Calu3 (cell line): ENCODE measurements at regions not wholly inside any gene's neighbourhood (a gene's known extent, or its start where the extent isn't known, plus 50 kb on each side); places are given as distances from the start of the nearest gene placed in this dataset.
A peak's percentile ranks its signal among the peaks of the same experiment; 100 is the strongest.
"Not testable (repeated sequence)": the region's sequence is repeated elsewhere in the genome, so short reads cannot be mapped to it uniquely, and the experiment has no call there.

Experiments
- BruUV-seq: library from RNA; stranded (reverse); fragments of 400-500 nt; replicated peaks from 2 replicates; lab custom pipeline; 2021; lab: Mats Ljungman, UMichigan
- CTCF ChIA-PET: fragments of 300-600 bp; sonication (Branson Sonifier 250); formaldehyde crosslinking; loops from one replicate; lab custom pipeline; 2022; ENCODE audit warnings: antibody characterized with exemption; lab: Charles Lee
- DNase-seq: peaks from one replicate; pipeline ENCODE4 v3.0.0; 2022
- H3K27ac Mint-ChIP-seq: one replicate; pipeline ENCODE4 v1.8.0; 2022; ENCODE audit warnings: mixed read lengths; ENCODE audit not compliant: unreplicated experiment
- H3K27me3 Mint-ChIP-seq: one replicate; pipeline ENCODE4 v1.8.0; 2022; ENCODE audit warnings: mixed read lengths; ENCODE audit not compliant: unreplicated experiment
- H3K36me3 Mint-ChIP-seq: one replicate; pipeline ENCODE4 v1.8.0; 2022; ENCODE audit warnings: mild to moderate bottlenecking, moderate library complexity, mixed read lengths; ENCODE audit not compliant: insufficient read depth, unreplicated experiment
- H3K4me1 Mint-ChIP-seq: one replicate; pipeline ENCODE4 v1.8.0; 2022; ENCODE audit warnings: mild to moderate bottlenecking, low read depth, mixed read lengths; ENCODE audit not compliant: unreplicated experiment
- H3K4me3 Mint-ChIP-seq: one replicate; pipeline ENCODE4 v1.8.0; 2022; ENCODE audit warnings: mild to moderate bottlenecking, low read depth, moderate library complexity, mixed read lengths; ENCODE audit not compliant: unreplicated experiment
- H3K9me3 Mint-ChIP-seq: one replicate; pipeline ENCODE4 v1.8.0; 2022; ENCODE audit warnings: low read depth, mixed read lengths; ENCODE audit not compliant: unreplicated experiment
- intact Hi-C: fragments of 100-400 bp; cut with micrococcal nuclease; formaldehyde crosslinking; loops from one replicate; pipeline ENCODE4 v1.10.0; 2022; ENCODE audit not compliant: unreplicated experiment
- TF ChIP-seq, protein P1 (sequence below): fragments of 200-600 bp; IDR thresholded peaks from one replicate; pipeline ENCODE4 v1.8.0; 2022; ENCODE audit warnings: antibody characterized with exemption; ENCODE audit not compliant: unreplicated experiment

DNA sequence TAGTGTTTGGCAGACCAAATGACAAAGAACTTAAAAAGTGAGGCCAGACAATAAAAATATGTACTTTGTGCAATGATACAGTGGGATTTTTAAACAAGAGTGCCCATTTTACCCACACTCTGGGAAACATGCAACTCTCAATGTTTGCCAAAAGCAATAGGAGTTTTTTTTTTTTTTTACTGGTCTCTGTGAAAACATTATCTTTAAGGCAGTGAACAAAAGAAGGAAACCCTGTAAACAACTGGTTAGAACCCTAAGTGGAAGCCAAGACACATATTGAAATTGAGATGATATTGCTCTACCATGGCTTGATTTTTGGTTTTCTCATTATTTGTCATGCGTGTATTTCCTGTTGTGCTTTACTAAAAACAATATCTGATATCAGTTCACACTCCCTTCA is 67.2 kb upstream of the PPP3CA start:
- no peak overlapping the region for H3K4me3 Mint-ChIP-seq
- intact Hi-C loops, result loop anchor here (10.0 kb wide), 1 partner anchor 60 kb away; no protein-coding TSS in a partner anchor
- TF ChIP-seq, protein P1, sequence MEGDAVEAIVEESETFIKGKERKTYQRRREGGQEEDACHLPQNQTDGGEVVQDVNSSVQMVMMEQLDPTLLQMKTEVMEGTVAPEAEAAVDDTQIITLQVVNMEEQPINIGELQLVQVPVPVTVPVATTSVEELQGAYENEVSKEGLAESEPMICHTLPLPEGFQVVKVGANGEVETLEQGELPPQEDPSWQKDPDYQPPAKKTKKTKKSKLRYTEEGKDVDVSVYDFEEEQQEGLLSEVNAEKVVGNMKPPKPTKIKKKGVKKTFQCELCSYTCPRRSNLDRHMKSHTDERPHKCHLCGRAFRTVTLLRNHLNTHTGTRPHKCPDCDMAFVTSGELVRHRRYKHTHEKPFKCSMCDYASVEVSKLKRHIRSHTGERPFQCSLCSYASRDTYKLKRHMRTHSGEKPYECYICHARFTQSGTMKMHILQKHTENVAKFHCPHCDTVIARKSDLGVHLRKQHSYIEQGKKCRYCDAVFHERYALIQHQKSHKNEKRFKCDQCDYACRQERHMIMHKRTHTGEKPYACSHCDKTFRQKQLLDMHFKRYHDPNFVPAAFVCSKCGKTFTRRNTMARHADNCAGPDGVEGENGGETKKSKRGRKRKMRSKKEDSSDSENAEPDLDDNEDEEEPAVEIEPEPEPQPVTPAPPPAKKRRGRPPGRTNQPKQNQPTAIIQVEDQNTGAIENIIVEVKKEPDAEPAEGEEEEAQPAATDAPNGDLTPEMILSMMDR, result no peak
- H3K27ac Mint-ChIP-seq, result peak overlapping the region; percentile 46
- peaks cover 9% of the 10 kb centered on the region for H3K4me1 Mint-ChIP-seq
- CTCF ChIA-PET, result no interaction called here
- no peak for DNase-seq
- no TSS peak for BruUV-seq
- no peaks in the 10 kb centered on the region for H3K9me3 Mint-ChIP-seq
- peaks cover 8% of the 10 kb centered on the region for H3K36me3 Mint-ChIP-seq
- no peaks in the 10 kb centered on the region for H3K27me3 Mint-ChIP-seq

GRCh38 chr4:101411926-101412325 is 64.6 kb upstream of the PPP3CA start:
- intact Hi-C loops, result loop anchor here (10.0 kb wide), 1 partner anchor 57 kb away; no protein-coding TSS in a partner anchor
- H3K4me1 Mint-ChIP-seq, result peaks cover 9% of the 10 kb centered on the region
- DNase-seq, result no peak
- TF ChIP-seq, protein P1, result no peak
- BruUV-seq, result no TSS peak
- H3K9me3 Mint-ChIP-seq, result peaks cover 2% of the 10 kb centered on the region
- peak overlapping the region; percentile 89 for H3K27ac Mint-ChIP-seq
- H3K36me3 Mint-ChIP-seq, result peaks cover 8% of the 10 kb centered on the region
- peak overlapping the region; percentile 80 for H3K4me3 Mint-ChIP-seq
- CTCF ChIA-PET, result interaction anchor here (0.7 to 1.1 kb wide), 2 partner anchors 63 to 1637 kb away, joined by 3 to 4 read pairs; no protein-coding TSS in a partner anchor
- no peaks in the 10 kb centered on the region for H3K27me3 Mint-ChIP-seq

- peak; percentile 23 for DNase-seq
- not testable (repeated sequence) for H3K4me1 Mint-ChIP-seq, H3K27me3 Mint-ChIP-seq, H3K36me3 Mint-ChIP-seq, H3K9me3 Mint-ChIP-seq
- TSS peak; percentile 69 for BruUV-seq
- Mint-ChIP-seq H3K4me3 (peak overlapping the region; percentile 80), H3K27ac (peak overlapping the region; percentile 89)
- CTCF ChIA-PET, result interaction anchor here (0.6 to 0.7 kb wide), 2 partner anchors 19 to 1637 kb away, joined by 3 to 4 read pairs; no protein-coding TSS in a partner anchor
- intact Hi-C loops, result loop anchor here (10.0 kb wide), 1 partner anchor 57 kb away; no protein-coding TSS in a partner anchor
Measured at GRCh38 chr4:101411281-101411910, 64.1 kb upstream of the PPP3CA start.

DNA sequence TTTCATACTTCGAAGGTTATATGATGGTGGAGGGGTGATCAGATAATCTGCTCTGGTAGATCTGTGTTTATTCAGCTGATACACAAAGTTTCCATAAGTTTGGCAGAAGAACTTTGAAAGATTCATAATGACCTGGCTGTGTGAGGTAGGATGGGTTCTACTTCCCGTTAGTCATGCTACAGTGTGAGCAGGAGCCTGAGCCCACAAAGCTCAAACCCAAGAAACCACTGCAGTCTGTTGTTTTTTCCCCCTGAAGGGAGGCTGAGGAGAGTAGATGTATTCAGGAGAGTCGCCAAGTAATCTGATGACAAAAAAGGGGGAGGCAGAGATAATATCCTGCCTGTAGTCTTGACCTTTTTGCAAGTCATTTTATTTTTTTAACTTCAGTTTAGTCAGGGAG is 52.8 kb upstream of the PPP3CA start:
- Mint-ChIP-seq H3K4me3 (no peak overlapping the region), H3K27ac (no peak overlapping the region), H3K4me1 (no peaks in the 10 kb centered on the region), H3K9me3 (no peaks in the 10 kb centered on the region), H3K27me3 (no peaks in the 10 kb centered on the region), H3K36me3 (no peaks in the 10 kb centered on the region)
- BruUV-seq, result no TSS peak
- CTCF ChIA-PET, result no interaction called here
- TF ChIP-seq, protein P1, result no peak
- intact Hi-C loops, result no loop called here
- no peak for DNase-seq

GRCh38 chr4:101398807-101399206 is 51.5 kb upstream of the PPP3CA start:
- BruUV-seq, result no TSS peak
- no peaks in the 10 kb centered on the region for H3K36me3 Mint-ChIP-seq
- H3K27ac Mint-ChIP-seq, result no peak overlapping the region
- DNase-seq, result no peak
- TF ChIP-seq, protein P1, result no peak
- H3K4me3 Mint-ChIP-seq, result no peak overlapping the region
- CTCF ChIA-PET, result no interaction called here
- no peaks in the 10 kb centered on the region for H3K9me3 Mint-ChIP-seq
- H3K4me1 Mint-ChIP-seq, result no peaks in the 10 kb centered on the region
- intact Hi-C loops, result no loop called here
- no peaks in the 10 kb centered on the region for H3K27me3 Mint-ChIP-seq
